Mesenchymal stem cell (in vitro differentiated cells and primary cell): ENCODE measurements at regions not wholly inside any gene's neighbourhood (a gene's known extent, or its start where the extent isn't known, plus 50 kb on each side); places are given as distances from the start of the nearest gene placed in this dataset.

Experiments used
- DNase-seq: peaks from one replicate; pipeline ENCODE4 v3.0.0-alpha.2; 2013
- H2AFZ ChIP-seq: one replicate; pipeline ENCODE4 v1.6.1; 2013; ENCODE audit warnings: low read depth, mild to moderate bottlenecking, control low read depth, inconsistent platforms, low read length, moderate library complexity
- H2AK5ac ChIP-seq: 2 replicates; pipeline ENCODE4 v1.6.1; 2013; ENCODE audit warnings: low read length, moderate library complexity, mild to moderate bottlenecking, inconsistent platforms; ENCODE audit not compliant: severe bottlenecking
- H2BK120ac ChIP-seq: one replicate; pipeline ENCODE4 v1.6.1; 2013; ENCODE audit warnings: low read depth, mild to moderate bottlenecking, inconsistent platforms, low read length, moderate library complexity
- H2BK12ac ChIP-seq, 2 experiments: one replicate each; pipeline ENCODE4 v1.6.1; 2013; ENCODE audit warnings: inconsistent platforms in 2 of 2, low read length in 2 of 2, mild to moderate bottlenecking in 2 of 2, moderate library complexity in 2 of 2, control low read depth in 1 of 2
- H2BK15ac ChIP-seq: one replicate; pipeline ENCODE4 v1.6.1; 2013; ENCODE audit warnings: mild to moderate bottlenecking, low read depth, inconsistent platforms; ENCODE audit not compliant: poor library complexity, severe bottlenecking
- H2BK5ac ChIP-seq: 2 replicates; pipeline ENCODE4 v1.6.1; 2013; ENCODE audit warnings: low read depth, mild to moderate bottlenecking, low read length, control low read depth, inconsistent platforms; ENCODE audit not compliant: poor library complexity, severe bottlenecking
- H3K14ac ChIP-seq, 2 experiments: one replicate each; pipeline ENCODE4 v1.6.1; 2013; ENCODE audit warnings: inconsistent platforms in 2 of 2, low read length in 2 of 2, control low read depth in 1 of 2, mild to moderate bottlenecking in 1 of 2, moderate library complexity in 1 of 2
- H3K18ac ChIP-seq, 2 experiments: one replicate each; pipeline ENCODE4 v1.6.1; 2013; ENCODE audit warnings: inconsistent platforms in 2 of 2, low read length in 2 of 2, control low read depth in 1 of 2, low read depth in 1 of 2, mild to moderate bottlenecking in 1 of 2
- H3K23ac ChIP-seq, 2 experiments: one replicate each; pipeline ENCODE4 v1.6.1; 2013; ENCODE audit warnings: inconsistent platforms in 2 of 2, low read length in 2 of 2, mild to moderate bottlenecking in 2 of 2, moderate library complexity in 2 of 2, control low read depth in 1 of 2
- H3K27ac ChIP-seq: 2 replicates; pipeline ENCODE4 v1.5.1; 2013; ENCODE audit warnings: mild to moderate bottlenecking, moderate library complexity, low read length, control low read depth, inconsistent platforms; ENCODE audit not compliant: poor library complexity, severe bottlenecking
- H3K27me3 ChIP-seq, 2 experiments: 2 replicates each; pipeline versions ENCODE4 v1.6.1 to v1.7.0; 2013; ENCODE audit warnings: low read length in 2 of 2, mild to moderate bottlenecking in 2 of 2, moderate library complexity in 2 of 2, control low read depth in 1 of 2, inconsistent platforms in 1 of 2; ENCODE audit not compliant: control insufficient read depth in 1 of 2, insufficient read depth in 1 of 2
- H3K36me3 ChIP-seq, 2 experiments: 2 replicates each; pipeline versions ENCODE4 v1.6.1 to v1.7.0; 2013; ENCODE audit warnings: low read length in 2 of 2, control low read depth in 1 of 2, inconsistent platforms in 1 of 2, low read depth in 1 of 2, mild to moderate bottlenecking in 1 of 2; ENCODE audit not compliant: insufficient read depth in 2 of 2, control insufficient read depth in 1 of 2
- H3K4ac ChIP-seq, 2 experiments: one replicate each; pipeline ENCODE4 v1.6.1; 2013; ENCODE audit warnings: inconsistent platforms in 2 of 2, low read length in 2 of 2, mild to moderate bottlenecking in 2 of 2, moderate library complexity in 2 of 2, control low read depth in 1 of 2, low read depth in 1 of 2
- H3K4me1 ChIP-seq: 2 replicates; pipeline ENCODE4 v1.6.1; 2013; ENCODE audit warnings: low read depth, low read length, control low read depth; ENCODE audit not compliant: control insufficient read depth, insufficient read depth
- H3K4me2 ChIP-seq: 2 replicates; pipeline ENCODE4 v1.6.1; 2013; ENCODE audit warnings: low read length, mild to moderate bottlenecking, inconsistent platforms; ENCODE audit not compliant: poor library complexity, severe bottlenecking
- H3K4me3 ChIP-seq, 2 experiments: 2 replicates each; pipeline versions ENCODE4 v1.5.1 to v1.7.0; 2013; ENCODE audit warnings: low read length in 2 of 2, mild to moderate bottlenecking in 2 of 2, control low read depth in 1 of 2, low read depth in 1 of 2; ENCODE audit not compliant: insufficient read depth in 1 of 2
- H3K79me1 ChIP-seq: replicated peaks from 2 replicates; pipeline ENCODE4 v1.6.1; 2013; ENCODE audit warnings: mild to moderate bottlenecking, control low read depth, low read length, inconsistent platforms; ENCODE audit not compliant: poor library complexity, severe bottlenecking
- H3K9ac ChIP-seq: 2 replicates; pipeline ENCODE4 v1.7.0; 2013; ENCODE audit warnings: mild to moderate bottlenecking, low read length, moderate library complexity
- H3K9me3 ChIP-seq: 2 replicates; pipeline ENCODE4 v1.7.0; 2013; ENCODE audit warnings: mild to moderate bottlenecking, low read length; ENCODE audit not compliant: control insufficient read depth
- H4K8ac ChIP-seq: one replicate; pipeline ENCODE4 v1.6.1; 2013; ENCODE audit warnings: inconsistent platforms, mild to moderate bottlenecking, low read length, moderate library complexity
- H4K91ac ChIP-seq: one replicate; pipeline ENCODE4 v1.6.1; 2013; ENCODE audit warnings: mild to moderate bottlenecking, low read length, inconsistent platforms
- WGBS: methylation state at CpG from one replicate; pipeline ENCODE4 v1.1.7; 2013; ENCODE audit warnings: mixed read lengths; 5-methylcytosine and 5-hydroxymethylcytosine counted together

GRCh38 chr4:60455380-60455779, 744.7 kb upstream of the ADGRL3 start:
- Histone ChIP-seq H2BK120ac (no peak overlapping the region), H3K27ac (no peak overlapping the region), H2AK5ac (no peak overlapping the region), H3K4ac (no peak overlapping the region), H3K23ac (no peak overlapping the region), H3K9me3 (no peaks in the 10 kb centered on the region), H3K14ac (no peak overlapping the region), H4K91ac (no peak overlapping the region), H3K4me2 (no peak overlapping the region), H2BK15ac (no peak overlapping the region), H3K27me3 (no peaks in the 10 kb centered on the region), H3K36me3 (no peaks in the 10 kb centered on the region), H3K9ac (no peak overlapping the region), H3K4me1 (no peaks in the 10 kb centered on the region), H2BK12ac (no peak overlapping the region), H3K4me3 (no peak overlapping the region), H4K8ac (no peak overlapping the region), H2AFZ (no peak overlapping the region), H3K79me1 (no peaks in the 10 kb centered on the region), H3K18ac (no peak overlapping the region), H2BK5ac (no peak overlapping the region)
- no peak for DNase-seq
- no CpG with 5 or more reads among the region's 1 CpG for WGBS

DNA sequence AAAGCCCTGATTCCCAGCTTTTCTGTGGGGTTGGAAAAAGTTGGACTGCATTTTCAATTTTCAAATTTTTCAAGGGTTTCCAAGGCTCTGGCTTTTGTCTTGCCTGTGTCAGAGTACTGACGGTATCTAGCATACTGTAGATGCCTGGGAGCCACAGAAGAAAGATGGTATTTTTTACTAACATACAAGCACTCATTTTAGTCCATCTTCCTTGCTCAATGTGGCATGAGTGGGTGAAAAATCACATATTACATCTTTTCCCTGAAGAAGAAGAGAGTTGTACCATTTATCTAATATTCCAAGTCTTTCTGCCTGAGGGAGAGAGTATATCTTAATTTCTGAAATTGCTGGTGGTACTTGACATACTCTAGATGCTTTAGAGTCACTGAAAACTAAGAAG, 738.6 kb upstream of the ADGRL3 start:
- H2BK15ac ChIP-seq, result no peak overlapping the region
- no peak overlapping the region for H3K14ac ChIP-seq
- H3K27me3 ChIP-seq, result no peaks in the 10 kb centered on the region
- no peak overlapping the region for H2AFZ ChIP-seq
- H4K8ac ChIP-seq, result no peak overlapping the region
- H4K91ac ChIP-seq, result no peak overlapping the region
- WGBS, result 80% methylated on average over 1 of the region's 1 CpG
- H3K4me1 ChIP-seq, result peaks cover 2% of the 10 kb centered on the region
- H3K9me3 ChIP-seq, result peaks cover 5% of the 10 kb centered on the region
- no peak overlapping the region for H3K4me3 ChIP-seq
- H2AK5ac ChIP-seq, result no peak overlapping the region
- H3K36me3 ChIP-seq, result no peaks in the 10 kb centered on the region
- H3K4ac ChIP-seq, result no peak overlapping the region
- H2BK12ac ChIP-seq, result no peak overlapping the region
- no peak overlapping the region for H2BK5ac ChIP-seq
- H2BK120ac ChIP-seq, result no peak overlapping the region
- H3K79me1 ChIP-seq, result no peaks in the 10 kb centered on the region
- H3K4me2 ChIP-seq, result no peak overlapping the region
- no peak overlapping the region for H3K9ac ChIP-seq
- no peak for DNase-seq
- no peak overlapping the region for H3K27ac ChIP-seq
- no peak overlapping the region for H3K23ac ChIP-seq
- no peak overlapping the region for H3K18ac ChIP-seq

DNA sequence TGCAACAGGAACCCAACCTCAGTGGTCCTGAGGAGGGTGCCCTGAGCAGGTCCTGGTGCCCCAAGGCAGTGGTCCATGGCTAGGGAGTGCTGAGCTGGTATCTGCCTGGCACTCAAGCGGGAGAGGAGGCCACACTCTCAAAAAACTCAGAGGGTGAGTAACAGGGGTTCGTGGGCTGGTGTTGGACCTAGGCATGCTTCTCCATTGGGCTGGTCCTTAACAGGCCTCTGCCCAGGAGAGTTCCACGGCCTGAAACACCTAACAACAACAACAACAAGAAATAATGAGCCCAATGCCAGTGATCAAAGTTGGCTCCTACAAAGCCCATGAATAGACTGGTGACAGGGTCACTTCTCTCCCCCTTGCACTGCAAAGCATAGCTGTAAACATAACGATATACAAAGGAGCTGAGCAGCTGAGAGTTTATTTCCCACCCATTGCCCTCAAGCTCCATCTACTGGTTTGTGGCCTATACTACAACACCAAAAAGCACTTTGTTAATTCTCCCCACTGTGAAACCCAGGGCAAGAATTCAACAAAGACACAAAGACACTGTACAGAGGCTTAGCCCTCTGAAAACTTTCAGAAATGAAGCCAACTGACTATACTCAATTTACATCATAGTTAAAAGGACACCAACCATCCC, 736.1 kb upstream of the ADGRL3 start:
- Histone ChIP-seq H3K9ac (no peak overlapping the region), H4K91ac (no peak overlapping the region), H3K36me3 (no peaks in the 10 kb centered on the region), H2BK120ac (no peak overlapping the region), H3K4me2 (no peak overlapping the region), H2AFZ (no peak overlapping the region), H3K79me1 (no peaks in the 10 kb centered on the region), H3K27me3 (no peaks in the 10 kb centered on the region), H3K4me1 (peaks cover 2% of the 10 kb centered on the region), H3K4me3 (no peak overlapping the region), H2BK15ac (no peak overlapping the region), H3K18ac (no peak overlapping the region), H3K9me3 (peaks cover 5% of the 10 kb centered on the region), H2BK12ac (no peak overlapping the region), H3K23ac (no peak overlapping the region), H2BK5ac (no peak overlapping the region), H3K4ac (no peak overlapping the region), H3K27ac (no peak overlapping the region), H4K8ac (no peak overlapping the region), H3K14ac (peak overlapping the region in 1 of 2 experiments; percentile 55), H2AK5ac (no peak overlapping the region)
- WGBS, result 33% methylated on average over 3 of the region's 4 CpGs
- DNase-seq, result peak; percentile 10

DNA sequence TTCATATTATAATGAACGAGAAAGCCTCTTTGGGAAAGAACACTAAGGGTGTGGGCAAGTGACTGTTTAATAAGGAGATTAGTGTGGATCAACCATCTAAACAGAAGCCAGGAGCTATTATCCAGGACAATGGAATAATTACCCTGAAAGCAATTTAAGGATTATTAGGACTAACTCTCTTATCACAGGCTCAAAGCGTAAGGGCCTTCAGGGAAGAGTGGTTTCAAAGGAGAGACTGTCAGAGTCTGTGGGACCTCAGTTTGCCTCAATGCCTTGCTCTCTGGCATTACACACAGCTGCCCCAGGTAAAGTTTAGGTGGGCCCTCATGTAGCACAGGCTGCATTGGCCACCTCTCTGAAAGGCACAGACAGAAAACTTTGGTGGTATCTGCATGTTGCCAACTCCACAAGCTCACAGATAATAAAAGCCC, 717.2 kb upstream of the ADGRL3 start:
- H2BK15ac ChIP-seq, result no peak overlapping the region
- no peaks in the 10 kb centered on the region for H3K36me3 ChIP-seq
- H3K27ac ChIP-seq, result no peak overlapping the region
- H3K4me1 ChIP-seq, result no peaks in the 10 kb centered on the region
- H3K9ac ChIP-seq, result no peak overlapping the region
- no peak overlapping the region for H2AFZ ChIP-seq
- no peaks in the 10 kb centered on the region for H3K9me3 ChIP-seq
- no peak overlapping the region for H4K91ac ChIP-seq
- H3K18ac ChIP-seq, result no peak overlapping the region
- no peak for DNase-seq
- H3K23ac ChIP-seq, result no peak overlapping the region
- H3K4ac ChIP-seq, result no peak overlapping the region
- WGBS, result 100% methylated on average over 1 of the region's 2 CpGs
- no peak overlapping the region for H3K4me2 ChIP-seq
- H3K14ac ChIP-seq, result no peak overlapping the region
- H2BK5ac ChIP-seq, result no peak overlapping the region
- H3K27me3 ChIP-seq, result no peaks in the 10 kb centered on the region
- no peak overlapping the region for H4K8ac ChIP-seq
- H2BK120ac ChIP-seq, result no peak overlapping the region
- no peaks in the 10 kb centered on the region for H3K79me1 ChIP-seq
- no peak overlapping the region for H2BK12ac ChIP-seq
- H3K4me3 ChIP-seq, result no peak overlapping the region
- no peak overlapping the region for H2AK5ac ChIP-seq
